Esophagus muscularis mucosa (tissue), 4 donors: ENCODE measurements at regions not wholly inside any gene's neighbourhood (a gene's known extent, or its start where the extent isn't known, plus 50 kb on each side); places are given as distances from the start of the nearest gene placed in this dataset.
A peak's percentile ranks its signal among the peaks of the same experiment; 100 is the strongest.

ENCODE experiments used
- DNase-seq: peaks from one replicate; pipeline ENCODE4 v3.0.0-alpha.2; 2017; ENCODE audit errors: extremely low spot score
- H3K27ac ChIP-seq, 4 donors: fragments of 200-600 bp; sonication (generic); replicated peaks in 1 of 4; 1 replicate in 3 of 4; 2 replicates in 1 of 4; pipeline ENCODE4 v1.5.1; 2016 to 2019; ENCODE audit warnings: mild to moderate bottlenecking in 1 of 4
- H3K27me3 ChIP-seq, 4 donors: fragments of 200-600 bp; sonication (generic); one replicate each; pipeline versions ENCODE4 v1.5.1 to v1.6.0; 2016 to 2019
- H3K36me3 ChIP-seq, 4 donors: fragments of 200-600 bp; sonication (generic); one replicate each; pipeline ENCODE4 v1.5.1; 2016 to 2019
- H3K4me1 ChIP-seq, 4 donors: fragments of 200-600 bp; sonication (generic); one replicate each; pipeline ENCODE4 v1.5.1; 2016 to 2019
- H3K4me3 ChIP-seq, 4 donors: fragments of 200-600 bp; sonication (generic); 1 replicate in 2 of 4; 2 replicates in 2 of 4; pipeline ENCODE4 v1.5.1; 2016 to 2019; ENCODE audit warnings: mild to moderate bottlenecking in 4 of 4, moderate library complexity in 1 of 4
- H3K9me3 ChIP-seq, 4 donors: fragments of 200-600 bp; sonication (generic); 1 replicate in 3 of 4; 2 replicates in 1 of 4; pipeline ENCODE4 v1.5.1; 2016 to 2019
- CTCF ChIP-seq, 3 experiments: fragments of 200-600 bp in 2 of 3; fragments of 450-650 bp in 1 of 3; sonication (generic) in 2 of 3; IDR thresholded peaks; one replicate each; pipeline ENCODE4 v1.5.1; 2017 to 2019; ENCODE audit warnings: antibody characterized with exemption in 3 of 3, mild to moderate bottlenecking in 2 of 3, moderate library complexity in 1 of 3
- EP300 ChIP-seq: sonication (generic); formaldehyde crosslinking; IDR thresholded peaks from one replicate; pipeline ENCODE4 v1.6.1; 2017; ENCODE audit warnings: antibody characterized with exemption
- POLR2A ChIP-seq: fragments of 450-650 bp; IDR thresholded peaks from one replicate; pipeline ENCODE4 v1.6.1; 2017; ENCODE audit warnings: antibody characterized with exemption, moderate library complexity, mild to moderate bottlenecking, low read depth
- POLR2AphosphoS5 ChIP-seq, 2 donors: sonication (generic); formaldehyde crosslinking; IDR thresholded peaks; one replicate each; pipeline ENCODE4 v1.6.1; 2017; ENCODE audit warnings: antibody characterized with exemption in 2 of 2
- WGBS: methylation state at CpG from one replicate; pipeline ENCODE4 v1.1.5; 2018; 5-methylcytosine and 5-hydroxymethylcytosine counted together
- intact Hi-C: fragments of 100-400 bp; cut with DNase I; formaldehyde crosslinking; loops from one replicate; pipeline ENCODE4 v1.15.1; 2023

- intact Hi-C loops, result no loop called here
- Histone ChIP-seq H3K27me3 (peaks cover 0 to 47% (median 2%) of the 10 kb centered on the region in 4 donors), H3K4me3 (no peak overlapping the region), H3K4me1 (no peaks in the 10 kb centered on the region), H3K9me3 (peaks cover 0 to 5% (median 3%) of the 10 kb centered on the region in 4 donors), H3K36me3 (no peaks in the 10 kb centered on the region), H3K27ac (no peak overlapping the region)
- no peak for TF ChIP-seq CTCF (IDR thresholded peaks at IDR 0.05)
- peak; percentile 55 for DNase-seq
- 87% methylated on average over 5 of the region's 5 CpGs for WGBS
Observed at GRCh38 chr1:50350421-50350820, 72.8 kb downstream of the DMRTA2 start.

GRCh38 chr1:50349242-50349565 is 74.0 kb downstream of the DMRTA2 start:
- 46% methylated on average over 3 of the region's 3 CpGs for WGBS
- Histone ChIP-seq H3K36me3 (no peaks in the 10 kb centered on the region), H3K4me3 (no peak overlapping the region), H3K27ac (no peak overlapping the region), H3K4me1 (no peaks in the 10 kb centered on the region), H3K9me3 (peaks cover 0 to 11% (median 7%) of the 10 kb centered on the region in 4 donors), H3K27me3 (peaks cover 0 to 51% (median 2%) of the 10 kb centered on the region in 4 donors)
- TF ChIP-seq CTCF (IDR thresholded peaks at IDR 0.05), result no peak
- DNase-seq, result peak; percentile 37
- intact Hi-C loops, result no loop called here

- Histone ChIP-seq H3K36me3 (no peaks in the 10 kb centered on the region), H3K27me3 (peaks cover 0 to 57% (median 2%) of the 10 kb centered on the region in 4 donors), H3K9me3 (peaks cover 0 to 11% (median 7%) of the 10 kb centered on the region in 4 donors), H3K4me1 (no peaks in the 10 kb centered on the region), H3K27ac (no peak overlapping the region), H3K4me3 (no peak overlapping the region)
- TF ChIP-seq EP300 (no peak), CTCF (IDR thresholded peaks at IDR 0.05) (peak; percentile 74 to 94 (median 82))
- 3% methylated on average over 3 of the region's 5 CpGs for WGBS
- intact Hi-C loops, result no loop called here
- no peak for DNase-seq
Observed at GRCh38 chr1:50348449-50349241, 74.6 kb downstream of the DMRTA2 start.

- no peak for DNase-seq
- Histone ChIP-seq H3K4me1 (no peaks in the 10 kb centered on the region), H3K9me3 (peaks cover 0 to 11% (median 7%) of the 10 kb centered on the region in 4 donors), H3K4me3 (no peak overlapping the region), H3K27ac (no peak overlapping the region), H3K36me3 (no peaks in the 10 kb centered on the region), H3K27me3 (peaks cover 0 to 61% (median 2%) of the 10 kb centered on the region in 4 donors)
- intact Hi-C loops, result no loop called here
- 76% methylated on average over 6 of the region's 6 CpGs for WGBS
- no peak for TF ChIP-seq EP300
- no peak for TF ChIP-seq CTCF (IDR thresholded peaks at IDR 0.05)
- TF ChIP-seq POLR2AphosphoS5 (IDR thresholded peaks at IDR 0.05), result no peak
- no peak for TF ChIP-seq POLR2A
Observed at GRCh38 chr1:50347933-50348332, 75.3 kb downstream of the DMRTA2 start.

GRCh38 chr1:50346621-50347020 is 76.6 kb downstream of the DMRTA2 start:
- no peak for TF ChIP-seq EP300
- TF ChIP-seq POLR2AphosphoS5 (IDR thresholded peaks at IDR 0.05), result no peak
- no peak for TF ChIP-seq POLR2A
- TF ChIP-seq CTCF (IDR thresholded peaks at IDR 0.05), result no peak

More at GRCh38 chr1:50346621-50347020, 76.6 kb downstream of the DMRTA2 start:
- intact Hi-C loops, result no loop called here
- H3K4me1 ChIP-seq, result no peaks in the 10 kb centered on the region
- no peak overlapping the region for H3K27ac ChIP-seq
- WGBS, result 56% methylated on average over 7 of the region's 7 CpGs
- H3K9me3 ChIP-seq, result peaks cover 0 to 11% (median 7%) of the 10 kb centered on the region in 4 donors
- H3K36me3 ChIP-seq, result no peaks in the 10 kb centered on the region
- peak; percentile 60 for DNase-seq
- peaks cover 0 to 69% (median 4%) of the 10 kb centered on the region in 4 donors for H3K27me3 ChIP-seq
- no peak overlapping the region for H3K4me3 ChIP-seq
